Erythroblast (primary cell): ENCODE measurements at regions not wholly inside any gene's neighbourhood (a gene's known extent, or its start where the extent isn't known, plus 50 kb on each side); places are given as distances from the start of the nearest gene placed in this dataset.

Source experiments
- GATA1 ChIP-seq: IDR thresholded peaks from 2 replicates; pipeline ENCODE4 v1.6.1; 2011; ENCODE audit warnings: low read depth, mild to moderate bottlenecking, control low read depth, low read length, moderate library complexity
- POLR2A ChIP-seq: IDR thresholded peaks from 2 replicates; pipeline ENCODE4 v1.6.1; 2011; ENCODE audit warnings: mild to moderate bottlenecking, low read length

- TF ChIP-seq POLR2A (no peak), GATA1 (no peak)
These were observed 58.8 kb upstream of the UBL3 start for GRCh38 chr13:29909081-29909730.
